ENCODE measurements at regions not wholly inside any gene's neighbourhood (a gene's known extent, or its start where the extent isn't known, plus 50 kb on each side); places are given as distances from the start of the nearest gene placed in this dataset.

DNA sequence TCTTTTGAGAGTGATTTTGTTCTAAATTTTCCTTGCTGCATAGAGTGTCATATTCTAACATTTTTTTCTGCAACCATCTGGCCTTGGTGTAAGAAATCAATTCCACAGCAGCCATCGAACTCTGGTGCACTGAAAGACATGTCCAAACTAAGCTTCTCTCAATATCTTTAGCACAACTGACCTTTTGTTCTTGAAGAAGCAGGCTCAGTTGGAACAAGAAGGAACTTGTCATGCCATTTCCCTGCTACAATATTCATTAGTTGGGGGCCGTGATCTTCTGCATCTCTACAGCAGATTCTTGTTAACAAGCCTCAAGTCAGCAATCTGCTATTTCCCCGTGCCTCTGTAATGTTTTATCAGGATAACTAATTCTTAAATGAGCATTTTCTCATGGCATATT is 1305.6 kb downstream of the CDH11 start:
- no peak for TF ChIP-seq EZH2 (IDR thresholded peaks at IDR 0.05)
- no peak for TF ChIP-seq POLR2AphosphoS5 (IDR thresholded peaks at IDR 0.05; ENCODE audit: borderline replicate concordance, low read depth, low read length)

All from SK-N-MC (cell line).